Activated T-cell treated with anti-CD3 and anti-CD28 coated beads, Interleukin-2, amount 50 U/mL, for 72 hours (primary cell): ENCODE measurements at regions not wholly inside any gene's neighbourhood (a gene's known extent, or its start where the extent isn't known, plus 50 kb on each side); places are given as distances from the start of the nearest gene placed in this dataset.
"Not testable (repeated sequence)": the region's sequence is repeated elsewhere in the genome, so short reads cannot be mapped to it uniquely, and the experiment has no call there.

Experiments used
- ATAC-seq, 2 donors: fragments of 150-1000 bp; cut with Tn5 transposase; replicated peaks in 1 of 2; 2 replicates each; pipeline ENCODE4 v1.10.0; 2021; ENCODE audit warnings: moderate library complexity in 2 of 2, mild to moderate bottlenecking in 1 of 2
- DNase-seq, 2 donors: peaks; one replicate each; pipeline ENCODE4 v3.0.0; 2021 to 2022; ENCODE audit warnings: mixed read lengths in 1 of 2
- H3K27ac Mint-ChIP-seq: one replicate; pipeline ENCODE4 v1.8.0; 2022; ENCODE audit warnings: mild to moderate bottlenecking, moderate library complexity, mixed read lengths
- H3K27me3 Mint-ChIP-seq: one replicate; pipeline ENCODE4 v1.8.0; 2022; ENCODE audit warnings: low read depth, mixed read lengths
- H3K36me3 Mint-ChIP-seq, 2 donors: one replicate each; pipeline ENCODE4 v1.8.0; 2022; ENCODE audit warnings: mixed read lengths in 2 of 2, mild to moderate bottlenecking in 1 of 2; ENCODE audit not compliant: insufficient read depth in 2 of 2
- H3K4me1 Mint-ChIP-seq: one replicate; pipeline ENCODE4 v1.8.0; 2022; ENCODE audit warnings: low read depth, mixed read lengths
- H3K4me3 Mint-ChIP-seq, 2 donors: one replicate each; pipeline ENCODE4 v1.8.0; 2022; ENCODE audit warnings: mild to moderate bottlenecking in 2 of 2, mixed read lengths in 2 of 2, moderate library complexity in 2 of 2
- H3K9me3 Mint-ChIP-seq, 2 donors: one replicate each; pipeline ENCODE4 v1.8.0; 2022; ENCODE audit warnings: mixed read lengths in 2 of 2

DNA sequence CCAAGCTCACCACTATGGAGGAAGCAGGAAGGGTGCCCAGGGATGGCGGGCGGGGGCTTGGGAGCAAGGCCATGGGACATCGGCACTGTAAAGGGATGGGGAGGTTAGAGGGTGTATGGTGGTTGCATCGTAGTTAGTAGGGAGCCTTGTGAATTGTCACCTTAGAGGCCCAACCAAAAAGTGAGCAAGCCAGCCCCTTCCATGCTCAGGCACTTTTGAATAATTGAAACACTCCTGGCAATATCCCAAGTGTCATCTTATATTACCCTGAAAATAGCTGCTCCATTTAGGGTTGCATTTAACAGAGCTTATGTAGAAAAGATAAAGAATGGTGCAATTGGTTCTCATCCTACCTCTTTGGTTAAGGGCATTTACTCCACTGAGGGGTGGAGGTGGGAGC lies 169.2 kb downstream of the SAMD5 start:
- Mint-ChIP-seq H3K27ac (no peak overlapping the region), H3K36me3 (no peaks in the 10 kb centered on the region), H3K4me1 (no peaks in the 10 kb centered on the region), H3K27me3 (peaks cover 5% of the 10 kb centered on the region), H3K4me3 (no peak overlapping the region), H3K9me3 (peaks cover 0 to 2% of the 10 kb centered on the region in 2 donors)
- ATAC-seq: no peak
- no peak for DNase-seq

GRCh38 chr6:147678253-147678652 lies 169.8 kb downstream of the SAMD5 start:
- peaks cover 0 to 2% of the 10 kb centered on the region in 2 donors for H3K9me3 Mint-ChIP-seq
- no peak for DNase-seq
- H3K36me3 Mint-ChIP-seq: no peaks in the 10 kb centered on the region
- H3K4me3 Mint-ChIP-seq: no peak overlapping the region
- no peaks in the 10 kb centered on the region for H3K4me1 Mint-ChIP-seq
- H3K27me3 Mint-ChIP-seq: peaks cover 5% of the 10 kb centered on the region
- no peak overlapping the region for H3K27ac Mint-ChIP-seq
- ATAC-seq: no peak

GRCh38 chr6:147684906-147685305 lies 176.4 kb downstream of the SAMD5 start:
- Mint-ChIP-seq H3K27me3 (peaks cover 5% of the 10 kb centered on the region), H3K27ac (no peak overlapping the region), H3K4me1 (no peaks in the 10 kb centered on the region), H3K9me3 (no peaks in the 10 kb centered on the region), H3K36me3 (no peaks in the 10 kb centered on the region), H3K4me3 (no peak overlapping the region)
- DNase-seq (no peak), ATAC-seq (no peak)

DNA sequence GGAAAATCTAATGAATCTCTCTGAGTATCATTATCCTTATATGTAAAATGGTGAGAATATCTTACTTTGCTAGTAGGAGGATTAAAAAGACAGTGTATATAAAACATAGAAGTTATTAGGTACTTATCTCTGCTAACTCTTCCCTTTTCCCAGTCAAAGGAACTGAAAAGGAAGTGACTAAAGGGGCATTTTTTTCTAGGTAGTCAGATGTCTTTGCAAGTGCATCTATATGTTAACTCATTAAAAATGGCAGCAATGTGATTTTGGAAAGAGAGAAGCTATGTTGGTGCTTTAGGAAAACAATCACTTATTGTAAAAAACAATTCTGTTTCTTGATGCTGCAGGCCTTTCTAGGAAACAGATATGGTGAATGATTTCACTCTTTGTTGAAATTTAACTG lies 180.9 kb downstream of the SAMD5 start:
- DNase-seq (no peak), ATAC-seq (no peak)
- no peaks in the 10 kb centered on the region for H3K27me3 Mint-ChIP-seq
- no peak overlapping the region for H3K27ac Mint-ChIP-seq
- H3K9me3 Mint-ChIP-seq: no peaks in the 10 kb centered on the region
- H3K4me1 Mint-ChIP-seq: no peaks in the 10 kb centered on the region
- H3K4me3 Mint-ChIP-seq: no peak overlapping the region
- no peaks in the 10 kb centered on the region for H3K36me3 Mint-ChIP-seq

GRCh38 chr6:147691446-147691845 lies 183.0 kb downstream of the SAMD5 start:
- Mint-ChIP-seq H3K4me1 (no peaks in the 10 kb centered on the region), H3K4me3 (no peak overlapping the region), H3K27ac (no peak overlapping the region), H3K27me3 (no peaks in the 10 kb centered on the region), H3K36me3 (no peaks in the 10 kb centered on the region), H3K9me3 (no peaks in the 10 kb centered on the region)
- ATAC-seq (no peak), DNase-seq (no peak)

DNA sequence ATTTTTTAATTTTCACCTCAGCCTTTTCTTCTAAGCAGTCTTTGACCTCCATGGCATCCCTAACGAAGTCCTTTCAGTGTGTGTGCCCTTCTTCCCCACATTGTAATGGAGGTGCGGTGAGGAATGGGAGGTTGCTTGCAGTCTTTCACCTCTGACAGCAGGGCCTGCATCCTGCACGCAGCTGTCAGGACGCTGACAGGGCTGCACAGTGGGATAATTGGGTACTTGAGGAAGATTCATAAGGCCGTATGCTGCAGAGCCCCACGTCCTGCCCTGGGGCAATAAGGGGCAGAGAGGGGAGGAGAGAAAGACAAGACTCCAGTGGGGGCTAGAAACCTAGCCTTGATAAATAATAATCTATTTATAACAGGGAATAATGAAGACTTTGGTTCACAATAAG lies 184.7 kb downstream of the SAMD5 start:
- no peak for ATAC-seq
- H3K4me1 Mint-ChIP-seq: no peaks in the 10 kb centered on the region
- H3K27me3 Mint-ChIP-seq: no peaks in the 10 kb centered on the region
- no peaks in the 10 kb centered on the region for H3K9me3 Mint-ChIP-seq
- no peak for DNase-seq
- no peak overlapping the region for H3K4me3 Mint-ChIP-seq
- no peak overlapping the region for H3K27ac Mint-ChIP-seq
- no peaks in the 10 kb centered on the region for H3K36me3 Mint-ChIP-seq

GRCh38 chr6:147694556-147694955 lies 186.1 kb downstream of the SAMD5 start:
- H3K36me3 Mint-ChIP-seq, H3K27me3 Mint-ChIP-seq, ATAC-seq, H3K27ac Mint-ChIP-seq, H3K9me3 Mint-ChIP-seq, H3K4me3 Mint-ChIP-seq, H3K4me1 Mint-ChIP-seq, DNase-seq: not testable (repeated sequence)

DNA sequence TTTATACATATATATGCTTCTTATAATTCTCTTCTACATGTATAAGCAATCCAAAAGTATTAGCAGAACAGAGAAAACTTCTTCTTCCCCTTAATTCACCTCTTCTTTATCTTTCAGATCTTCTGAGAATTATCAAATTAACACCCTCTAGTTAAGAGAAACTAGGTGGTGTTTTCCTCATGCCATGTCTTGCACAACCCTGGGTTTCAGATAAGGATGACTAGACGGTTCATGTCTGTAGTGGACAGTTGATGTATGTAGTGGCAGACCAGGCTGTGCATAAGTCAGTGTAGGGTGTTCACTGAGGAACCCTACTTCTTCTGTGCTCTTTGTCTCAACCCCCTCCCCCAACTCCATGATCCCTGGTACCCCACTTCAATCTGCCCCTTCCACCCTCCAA lies 187.3 kb downstream of the SAMD5 start:
- H3K27ac Mint-ChIP-seq: no peak overlapping the region
- no peaks in the 10 kb centered on the region for H3K36me3 Mint-ChIP-seq
- no peak overlapping the region for H3K4me3 Mint-ChIP-seq
- no peaks in the 10 kb centered on the region for H3K9me3 Mint-ChIP-seq
- no peaks in the 10 kb centered on the region for H3K27me3 Mint-ChIP-seq
- no peak for DNase-seq
- ATAC-seq: no peak
- H3K4me1 Mint-ChIP-seq: no peaks in the 10 kb centered on the region

GRCh38 chr6:147699140-147699539 lies 190.7 kb downstream of the SAMD5 start:
- Mint-ChIP-seq H3K4me3 (no peak overlapping the region), H3K36me3 (no peaks in the 10 kb centered on the region), H3K27ac (no peak overlapping the region), H3K9me3 (no peaks in the 10 kb centered on the region), H3K27me3 (no peaks in the 10 kb centered on the region), H3K4me1 (no peaks in the 10 kb centered on the region)
- no peak for DNase-seq
- no peak for ATAC-seq

- Mint-ChIP-seq H3K27ac (no peak overlapping the region), H3K4me1 (no peaks in the 10 kb centered on the region), H3K36me3 (no peaks in the 10 kb centered on the region), H3K27me3 (no peaks in the 10 kb centered on the region), H3K9me3 (no peaks in the 10 kb centered on the region), H3K4me3 (no peak overlapping the region)
- no peak for ATAC-seq
- DNase-seq: no peak
Observed at GRCh38 chr6:147699637-147700036, 191.1 kb downstream of the SAMD5 start.

GRCh38 chr6:147700436-147701209 lies 192.1 kb downstream of the SAMD5 start:
- no peaks in the 10 kb centered on the region for H3K27me3 Mint-ChIP-seq
- no peak for ATAC-seq
- no peaks in the 10 kb centered on the region for H3K9me3 Mint-ChIP-seq
- no peaks in the 10 kb centered on the region for H3K36me3 Mint-ChIP-seq
- no peaks in the 10 kb centered on the region for H3K4me1 Mint-ChIP-seq
- H3K27ac Mint-ChIP-seq: no peak overlapping the region
- no peak for DNase-seq
- no peak overlapping the region for H3K4me3 Mint-ChIP-seq

GRCh38 chr6:147704691-147705090 lies 196.2 kb downstream of the SAMD5 start:
- Mint-ChIP-seq H3K9me3 (no peaks in the 10 kb centered on the region), H3K4me1 (no peaks in the 10 kb centered on the region), H3K4me3 (no peak overlapping the region), H3K27ac (no peak overlapping the region), H3K36me3 (no peaks in the 10 kb centered on the region), H3K27me3 (no peaks in the 10 kb centered on the region)
- ATAC-seq: no peak
- DNase-seq: no peak

GRCh38 chr6:147707524-147707923 lies 199.0 kb downstream of the SAMD5 start:
- Mint-ChIP-seq H3K36me3 (no peaks in the 10 kb centered on the region), H3K4me3 (no peak overlapping the region), H3K27ac (no peak overlapping the region), H3K27me3 (no peaks in the 10 kb centered on the region), H3K4me1 (no peaks in the 10 kb centered on the region), H3K9me3 (no peaks in the 10 kb centered on the region)
- DNase-seq (no peak), ATAC-seq (no peak)

DNA sequence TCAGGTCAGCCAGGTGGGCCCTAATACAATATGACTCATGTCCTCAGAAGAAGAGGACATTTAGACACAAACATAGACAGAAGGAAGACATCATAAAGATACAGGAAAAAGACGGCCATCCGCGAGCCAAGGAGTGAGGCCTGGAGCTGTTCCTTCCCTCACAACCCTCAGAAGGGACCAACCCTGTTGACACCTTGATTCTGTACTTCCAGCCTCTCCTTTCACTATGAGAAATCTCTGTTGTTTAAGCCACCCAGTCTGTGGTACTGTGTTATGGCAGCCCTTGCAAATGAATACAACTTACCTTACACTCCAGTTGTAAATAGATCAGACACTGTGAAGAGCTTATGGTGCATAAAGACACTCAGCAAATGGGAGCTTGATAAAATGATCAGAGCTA lies 199.7 kb downstream of the SAMD5 start:
- DNase-seq (no peak), ATAC-seq (no peak)
- H3K27ac Mint-ChIP-seq: no peak overlapping the region
- H3K27me3 Mint-ChIP-seq: no peaks in the 10 kb centered on the region
- H3K9me3 Mint-ChIP-seq: no peaks in the 10 kb centered on the region
- H3K4me3 Mint-ChIP-seq: no peak overlapping the region
- H3K4me1 Mint-ChIP-seq: no peaks in the 10 kb centered on the region
- H3K36me3 Mint-ChIP-seq: no peaks in the 10 kb centered on the region
